Vagina (tissue), 2 donors: ENCODE measurements at regions not wholly inside any gene's neighbourhood (a gene's known extent, or its start where the extent isn't known, plus 50 kb on each side); places are given as distances from the start of the nearest gene placed in this dataset.

Experiments
- DNase-seq, 2 donors: peaks; one replicate each; pipeline ENCODE4 v3.0.0-alpha.2; 2017; ENCODE audit errors: extremely low spot score in 2 of 2
- H3K27ac ChIP-seq: fragments of 200-600 bp; sonication (generic); one replicate; pipeline ENCODE4 v1.5.1; 2019
- H3K27me3 ChIP-seq: fragments of 200-600 bp; sonication (generic); one replicate; pipeline ENCODE4 v1.5.1; 2019
- H3K36me3 ChIP-seq, 2 donors: fragments of 200-600 bp; sonication (generic); one replicate each; pipeline ENCODE4 v1.5.1; 2017 to 2019
- H3K4me1 ChIP-seq: fragments of 200-600 bp; sonication (generic); one replicate; pipeline ENCODE4 v1.5.1; 2019
- H3K4me3 ChIP-seq, 2 donors: fragments of 200-600 bp; sonication (generic); 1 replicate in 1 of 2; 2 replicates in 1 of 2; pipeline ENCODE4 v1.5.1; 2016 to 2019
- H3K9me3 ChIP-seq: fragments of 200-600 bp; sonication (generic); one replicate; pipeline ENCODE4 v1.5.1; 2019
- CTCF ChIP-seq, 3 experiments: fragments of 450-650 bp in 2 of 3; fragments of 200-600 bp in 1 of 3; sonication (generic) in 1 of 3; IDR thresholded peaks; one replicate each; pipeline ENCODE4 v1.5.1; 2017 to 2019; ENCODE audit warnings: antibody characterized with exemption in 3 of 3, mild to moderate bottlenecking in 2 of 3, moderate library complexity in 2 of 3
- POLR2A ChIP-seq, 2 donors: fragments of 450-650 bp; IDR thresholded peaks; one replicate each; pipeline ENCODE4 v1.6.1; 2017; ENCODE audit warnings: antibody characterized with exemption in 2 of 2, mild to moderate bottlenecking in 2 of 2, moderate library complexity in 2 of 2
- POLR2AphosphoS5 ChIP-seq, 2 donors: sonication (generic); formaldehyde crosslinking; IDR thresholded peaks; one replicate each; pipeline ENCODE4 v1.9.0; 2017; ENCODE audit warnings: antibody characterized with exemption in 2 of 2, mild to moderate bottlenecking in 2 of 2, low read depth in 1 of 2; ENCODE audit not compliant: insufficient read depth in 1 of 2
- intact Hi-C: fragments of 100-400 bp; cut with DNase I; formaldehyde crosslinking; loops from one replicate; pipeline ENCODE4 v1.15.1; 2023

GRCh38 chr6:12420626-12421025, 130.5 kb downstream of the EDN1 start:
- no peak for DNase-seq
- Histone ChIP-seq H3K9me3 (no peaks in the 10 kb centered on the region), H3K27ac (no peak overlapping the region), H3K36me3 (no peaks in the 10 kb centered on the region), H3K27me3 (no peaks in the 10 kb centered on the region), H3K4me3 (no peak overlapping the region), H3K4me1 (no peaks in the 10 kb centered on the region)
- intact Hi-C loops = no loop called here
- TF ChIP-seq POLR2A (IDR thresholded peaks at IDR 0.05) (no peak), CTCF (IDR thresholded peaks at IDR 0.05) (no peak), POLR2AphosphoS5 (IDR thresholded peaks at IDR 0.05; ENCODE audit: insufficient read depth in 1 of 2, low read depth in 1 of 2) (no peak)

- no peaks in the 10 kb centered on the region for H3K27me3 ChIP-seq
- H3K27ac ChIP-seq = no peak overlapping the region
- H3K36me3 ChIP-seq = no peaks in the 10 kb centered on the region
- no peak overlapping the region for H3K4me3 ChIP-seq
- intact Hi-C loops = no loop called here
- no peaks in the 10 kb centered on the region for H3K4me1 ChIP-seq
- DNase-seq = no peak
- H3K9me3 ChIP-seq = no peaks in the 10 kb centered on the region
- TF ChIP-seq CTCF (IDR thresholded peaks at IDR 0.05) = no peak
- TF ChIP-seq POLR2A (IDR thresholded peaks at IDR 0.05) = no peak
- no peak for TF ChIP-seq POLR2AphosphoS5 (IDR thresholded peaks at IDR 0.05; ENCODE audit: insufficient read depth in 1 of 2, low read depth in 1 of 2)
Measured at GRCh38 chr6:12421596-12421995, 131.4 kb downstream of the EDN1 start.

GRCh38 chr6:12422848-12423247, 132.7 kb downstream of the EDN1 start:
- no peak overlapping the region for H3K27ac ChIP-seq
- TF ChIP-seq POLR2AphosphoS5 (IDR thresholded peaks at IDR 0.05; ENCODE audit: insufficient read depth in 1 of 2, low read depth in 1 of 2) (no peak), POLR2A (IDR thresholded peaks at IDR 0.05) (no peak), CTCF (IDR thresholded peaks at IDR 0.05) (no peak)
- no peak for DNase-seq
- intact Hi-C loops = no loop called here
- H3K4me3 ChIP-seq = no peak overlapping the region
- no peaks in the 10 kb centered on the region for H3K27me3 ChIP-seq
- H3K9me3 ChIP-seq = no peaks in the 10 kb centered on the region
- no peaks in the 10 kb centered on the region for H3K4me1 ChIP-seq
- H3K36me3 ChIP-seq = no peaks in the 10 kb centered on the region

- intact Hi-C loops = no loop called here
- H3K4me1 ChIP-seq = no peaks in the 10 kb centered on the region
Measured at GRCh38 chr6:12423832-12424231, 133.7 kb downstream of the EDN1 start.

GRCh38 chr6:12426121-12426520, 136.0 kb downstream of the EDN1 start:
- no peaks in the 10 kb centered on the region for H3K27me3 ChIP-seq
- H3K9me3 ChIP-seq = no peaks in the 10 kb centered on the region
- H3K4me1 ChIP-seq = no peaks in the 10 kb centered on the region
- TF ChIP-seq CTCF (IDR thresholded peaks at IDR 0.05) = no peak
- no peak for TF ChIP-seq POLR2A (IDR thresholded peaks at IDR 0.05)
- TF ChIP-seq POLR2AphosphoS5 (IDR thresholded peaks at IDR 0.05; ENCODE audit: insufficient read depth in 1 of 2, low read depth in 1 of 2) = no peak
- H3K27ac ChIP-seq = no peak overlapping the region
- no peaks in the 10 kb centered on the region for H3K36me3 ChIP-seq
- DNase-seq = no peak
- intact Hi-C loops = no loop called here
- H3K4me3 ChIP-seq = no peak overlapping the region

More at GRCh38 chr6:12423832-12424231, 133.7 kb downstream of the EDN1 start:
- Histone ChIP-seq H3K27me3 (no peaks in the 10 kb centered on the region), H3K4me3 (no peak overlapping the region), H3K9me3 (no peaks in the 10 kb centered on the region), H3K27ac (no peak overlapping the region), H3K36me3 (no peaks in the 10 kb centered on the region)
- TF ChIP-seq CTCF (IDR thresholded peaks at IDR 0.05) (no peak), POLR2A (IDR thresholded peaks at IDR 0.05) (no peak), POLR2AphosphoS5 (IDR thresholded peaks at IDR 0.05; ENCODE audit: insufficient read depth in 1 of 2, low read depth in 1 of 2) (no peak)
- no peak for DNase-seq
